GM18505 (cell line): ENCODE measurements at regions not wholly inside any gene's neighbourhood (a gene's known extent, or its start where the extent isn't known, plus 50 kb on each side); places are given as distances from the start of the nearest gene placed in this dataset.
"Not testable (repeated sequence)": the region's sequence is repeated elsewhere in the genome, so short reads cannot be mapped to it uniquely, and the experiment has no call there.

Experiments used
- ATAC-seq: cut with Tn5 transposase; IDR thresholded peaks from one replicate; pipeline ENCODE4 v1.9.1; 2021; ENCODE audit not compliant: unreplicated experiment
- POLR2A ChIP-seq: IDR thresholded peaks from 4 replicates; pipeline ENCODE4 v1.6.1; 2011; ENCODE audit warnings: borderline replicate concordance; ENCODE audit not compliant: insufficient read depth, insufficient read length; ENCODE audit errors: extremely low read depth

DNA sequence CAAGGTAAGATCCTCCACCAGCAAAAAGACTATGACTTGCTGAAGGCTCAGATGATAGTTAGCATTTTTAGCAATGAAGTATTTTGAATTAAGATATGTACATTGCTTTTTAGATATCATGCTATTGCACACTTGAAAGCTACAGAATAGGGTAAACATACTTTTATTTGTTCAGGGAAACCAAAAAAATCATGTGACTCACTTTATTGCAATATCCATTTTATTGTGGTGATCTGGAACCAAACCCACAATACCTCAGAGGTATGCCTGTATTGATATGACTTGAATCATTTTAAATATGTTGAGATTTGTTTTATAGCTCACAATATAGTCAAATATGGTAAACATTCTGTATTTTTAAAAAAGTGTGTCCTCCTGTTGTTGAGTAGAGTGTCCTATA is 96.1 kb downstream of the DIO3 start:
- no peak for TF ChIP-seq POLR2A
- no peak for ATAC-seq

DNA sequence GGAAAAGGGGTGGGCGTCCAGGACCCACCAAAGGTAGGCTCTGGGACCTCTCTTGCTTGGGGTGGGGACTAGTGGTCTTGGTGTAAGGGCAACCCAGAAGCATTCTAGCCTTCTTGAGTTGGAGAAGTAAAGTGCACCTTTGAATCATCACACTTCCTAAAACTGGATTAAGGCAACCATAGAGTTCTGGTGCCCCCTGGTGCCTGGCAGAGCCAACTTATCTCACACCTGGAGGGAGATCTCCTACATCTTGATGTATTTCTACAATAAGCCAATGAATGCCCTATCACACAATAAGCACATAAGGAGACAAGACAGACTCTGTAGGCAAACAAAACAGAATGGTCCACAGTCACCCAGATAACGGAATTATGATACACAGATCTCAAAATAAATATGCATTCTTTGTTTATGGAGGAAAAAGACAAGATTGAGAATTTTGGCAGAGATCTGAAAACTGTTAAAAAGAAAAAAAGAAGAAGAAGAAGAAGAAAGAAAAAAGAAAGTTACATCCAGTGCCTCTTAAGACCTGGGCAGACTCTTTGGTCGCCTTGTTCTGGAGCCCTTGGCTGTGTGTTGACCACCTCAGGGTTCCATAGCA is 95.9 kb upstream of the PPP2R5C start:
- no peak for ATAC-seq
- no peak for TF ChIP-seq POLR2A

DNA sequence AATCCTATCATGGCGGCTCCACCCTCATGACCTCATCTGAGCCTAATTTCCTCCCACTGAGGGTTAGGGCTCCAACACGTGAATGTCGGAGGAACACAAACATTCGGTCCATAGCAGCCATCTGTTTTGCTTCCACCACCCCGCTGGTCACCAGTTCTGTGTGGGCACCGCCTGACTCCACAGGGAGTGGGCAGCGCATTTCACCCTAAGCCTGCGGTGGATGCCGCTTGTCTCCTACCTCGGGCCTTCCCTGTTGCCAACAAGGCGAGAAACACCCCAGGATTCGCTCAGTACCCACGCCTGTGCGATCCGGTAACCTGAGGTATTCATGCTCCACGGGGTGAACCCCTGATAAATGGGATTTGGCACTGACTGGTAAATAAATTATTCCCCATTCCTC is 95.2 kb upstream of the PPP2R5C start:
- no peak for TF ChIP-seq POLR2A
- no peak for ATAC-seq

DNA sequence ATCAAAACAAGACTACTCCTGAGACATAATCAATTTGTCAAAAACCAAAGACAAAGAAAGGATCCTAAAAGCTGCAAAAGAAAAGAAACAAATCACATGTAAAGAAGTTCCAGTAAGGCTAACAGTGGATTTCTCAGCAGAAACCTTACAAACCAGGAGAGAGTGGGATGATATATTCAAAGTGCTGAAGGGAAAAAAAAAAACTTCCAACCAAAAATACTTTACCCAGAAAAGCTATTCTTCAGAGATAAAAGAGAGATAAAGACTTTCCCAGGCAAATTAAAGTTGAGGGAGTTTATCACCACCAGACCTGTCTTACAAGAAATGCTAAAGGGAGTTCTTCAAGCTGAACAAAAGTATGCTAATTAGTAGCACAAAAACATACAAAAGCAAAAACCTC is 91.9 kb upstream of the PPP2R5C start:
- no peak for TF ChIP-seq POLR2A
- no peak for ATAC-seq

DNA sequence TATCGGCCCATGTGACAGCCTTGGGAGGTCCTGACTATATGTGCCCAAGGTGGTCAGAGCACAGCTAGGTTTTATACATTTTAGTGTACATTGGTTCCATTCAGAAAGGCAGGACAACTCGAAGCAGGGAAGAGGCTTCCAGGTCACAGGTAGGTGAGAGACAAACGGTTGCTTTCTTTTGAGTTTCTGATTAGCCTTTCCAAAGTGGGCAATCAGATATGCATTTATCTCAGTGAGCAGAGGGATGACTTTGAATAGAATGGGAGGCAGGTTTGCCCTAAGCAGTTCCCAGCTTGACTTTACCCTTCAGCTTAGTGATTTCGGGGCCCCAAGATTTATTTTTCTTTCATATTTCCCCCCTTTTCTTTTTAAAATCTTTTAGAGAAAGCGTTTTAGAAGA is 87.6 kb upstream of the PPP2R5C start:
- TF ChIP-seq POLR2A: no peak
- no peak for ATAC-seq

DNA sequence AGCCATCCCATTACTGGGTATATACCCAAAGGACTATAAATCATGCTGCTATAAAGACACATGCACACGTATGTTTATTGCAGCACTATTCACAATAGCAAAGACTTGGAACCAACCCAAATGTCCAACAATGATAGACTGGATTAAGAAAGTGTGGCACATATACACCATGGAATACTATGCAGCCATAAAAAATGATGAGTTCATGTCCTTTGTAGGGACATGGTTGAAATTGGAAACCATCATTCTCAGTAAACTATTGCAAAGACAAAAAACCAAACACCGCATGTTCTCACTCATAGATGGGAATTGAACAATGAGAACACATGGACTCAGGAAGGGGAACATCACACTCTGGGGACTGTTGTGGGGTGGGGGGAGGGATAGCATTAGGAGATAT is 85.7 kb upstream of the PPP2R5C start:
- not testable (repeated sequence) for ATAC-seq

DNA sequence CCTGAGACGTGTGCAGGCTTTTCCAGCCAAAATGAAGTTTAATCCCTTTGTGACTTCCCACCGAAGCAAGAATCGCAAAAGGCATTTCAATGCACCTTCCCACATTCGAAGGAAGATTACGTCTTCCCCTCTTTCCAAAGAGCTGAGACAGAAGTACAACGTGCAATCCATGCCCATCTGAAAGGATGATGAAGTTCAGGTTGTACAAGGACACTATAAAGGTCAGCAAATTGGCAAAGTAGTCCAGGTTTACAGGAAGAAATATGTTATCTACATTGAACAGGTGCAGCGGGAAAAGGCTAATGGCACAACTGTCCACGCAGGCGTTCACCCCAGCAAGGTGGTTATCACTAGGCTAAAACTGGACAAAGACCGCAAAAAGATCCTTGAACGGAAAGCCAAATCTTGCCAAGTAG is 83.6 kb upstream of the PPP2R5C start:
- ATAC-seq: not testable (repeated sequence)

DNA sequence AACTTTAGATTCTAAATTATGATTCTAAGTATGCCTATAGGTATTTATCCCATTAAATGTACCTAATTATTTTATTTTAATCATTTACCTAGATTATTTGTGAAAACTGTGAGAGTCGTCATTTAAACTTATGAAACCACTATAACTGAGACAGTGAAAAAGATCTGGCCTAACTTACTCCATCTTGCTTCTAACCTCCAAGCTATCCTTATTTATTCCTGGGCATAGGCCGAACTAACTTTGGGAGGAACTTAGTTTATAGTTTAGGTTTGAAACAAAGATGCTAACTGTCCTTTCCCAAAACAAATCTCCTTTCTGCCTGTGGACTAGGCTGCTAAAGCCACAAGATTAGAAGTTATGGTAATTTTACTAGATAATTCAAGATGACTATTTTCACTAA is 79.7 kb upstream of the PPP2R5C start:
- ATAC-seq: no peak
- no peak for TF ChIP-seq POLR2A

DNA sequence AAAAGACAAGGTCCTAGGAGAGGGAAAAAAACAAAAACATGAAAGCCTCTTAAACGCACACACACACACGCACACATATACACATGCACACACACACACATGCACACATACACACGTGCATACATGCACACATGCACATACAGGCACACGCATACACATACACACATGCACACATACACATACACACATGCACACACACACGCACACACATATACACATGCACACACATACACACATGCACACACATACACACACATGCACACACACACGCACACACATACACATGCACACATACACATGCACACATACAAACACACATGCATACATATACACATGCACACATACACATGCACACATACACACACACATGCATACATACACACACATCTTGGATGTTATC is 78.1 kb upstream of the PPP2R5C start:
- no peak for TF ChIP-seq POLR2A

DNA sequence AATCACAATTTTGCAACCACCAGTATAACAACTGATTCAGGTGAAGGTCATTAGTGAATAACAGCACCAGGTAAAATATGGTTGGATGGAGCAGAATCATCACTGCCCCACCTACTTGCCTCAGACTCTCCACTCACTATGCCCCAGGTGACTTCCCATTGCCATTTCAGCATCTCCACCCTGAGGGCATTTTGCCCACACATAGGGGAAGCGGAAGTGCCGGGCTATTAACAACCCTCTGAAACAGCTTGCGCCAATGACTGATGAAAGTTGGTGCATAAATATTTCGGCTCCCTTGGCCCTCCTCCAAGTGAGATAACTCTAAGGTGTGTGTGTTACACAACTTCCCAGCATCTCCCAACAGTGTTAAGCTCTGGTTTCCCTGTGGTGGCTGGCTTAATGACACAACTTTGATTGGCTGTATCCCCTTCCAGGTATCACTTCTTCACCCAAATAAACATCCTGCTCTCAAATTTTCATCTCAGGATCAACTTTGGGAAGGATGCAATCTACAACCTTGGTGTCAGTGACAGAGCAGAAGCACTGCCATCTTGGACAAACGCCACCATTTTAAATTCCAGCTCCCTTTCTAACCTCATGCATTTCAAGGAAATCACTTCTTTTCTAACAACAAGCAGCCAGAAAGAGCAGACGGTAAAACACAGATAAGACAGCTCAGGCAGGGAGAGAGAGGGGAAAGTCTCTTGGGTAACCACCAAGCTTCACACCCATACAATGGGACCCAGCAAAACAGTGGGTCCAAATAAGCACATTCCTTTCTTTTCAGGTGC is 73.6 kb upstream of the PPP2R5C start:
- TF ChIP-seq POLR2A: no peak
- no peak for ATAC-seq

More for the DNA sequence above, 78.1 kb upstream of the PPP2R5C start:
- no peak for ATAC-seq

DNA sequence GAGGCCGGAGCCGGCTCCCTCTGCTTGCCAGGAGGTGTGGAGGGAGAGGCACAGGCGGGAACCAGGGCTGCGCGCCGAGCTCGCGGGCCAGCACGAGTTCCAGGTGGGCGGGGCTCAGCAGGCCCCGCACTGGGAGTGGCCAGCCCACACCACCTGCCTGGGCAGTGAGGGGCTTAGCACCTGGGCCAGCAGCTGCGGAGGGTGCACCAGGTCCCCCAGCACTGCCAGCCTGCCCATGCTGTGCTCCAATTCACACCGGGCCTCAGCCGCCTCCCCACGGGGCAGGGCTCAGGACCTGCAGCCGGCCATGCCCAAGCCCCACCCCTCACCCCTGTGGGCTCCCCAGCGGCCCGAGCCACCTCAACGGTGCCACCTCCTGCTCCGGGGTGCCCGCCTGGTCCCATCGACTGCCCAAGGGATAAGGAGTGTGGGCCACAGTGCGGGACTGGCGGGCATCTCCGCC is 72.4 kb upstream of the PPP2R5C start:
- no peak for TF ChIP-seq POLR2A
- no peak for ATAC-seq

DNA sequence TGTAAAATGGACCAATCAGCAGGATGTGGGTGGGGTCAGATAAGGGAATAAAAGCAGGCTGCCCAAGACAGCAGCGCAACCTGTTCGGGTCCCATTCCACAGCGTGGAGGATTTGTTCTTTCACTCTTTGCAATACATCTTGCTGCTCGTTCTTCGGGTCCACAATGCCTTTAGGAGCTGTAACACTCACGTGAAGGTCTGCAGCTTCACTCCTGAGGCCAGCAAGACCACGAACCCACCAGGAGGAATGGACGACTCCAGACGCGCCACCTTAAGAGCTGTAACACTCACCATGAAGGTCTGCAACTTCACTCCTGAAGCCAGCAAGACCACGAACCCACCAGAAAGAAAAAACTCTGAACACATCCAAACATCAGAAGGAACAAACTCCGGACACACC is 71.5 kb upstream of the PPP2R5C start:
- ATAC-seq: not testable (repeated sequence)

DNA sequence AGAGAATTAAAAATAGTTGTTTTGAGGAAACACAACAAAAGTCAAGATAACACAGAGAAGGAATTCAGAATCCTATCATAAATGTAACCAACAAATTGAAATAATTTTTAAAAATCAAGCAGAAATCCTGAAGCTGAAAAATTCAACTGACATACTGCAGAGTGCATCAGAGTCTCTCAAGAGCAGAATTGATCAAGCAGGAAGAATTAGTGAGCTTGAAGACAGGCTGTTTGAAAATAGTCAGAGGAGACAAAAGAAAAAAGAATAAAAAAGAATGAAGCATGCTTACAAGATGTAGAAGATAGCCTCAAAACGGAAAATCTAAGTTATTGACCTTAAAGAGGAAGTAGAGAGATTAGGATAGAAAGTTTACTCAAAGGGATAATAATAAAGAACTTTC is 65.8 kb upstream of the PPP2R5C start:
- no peak for TF ChIP-seq POLR2A
- ATAC-seq: no peak

DNA sequence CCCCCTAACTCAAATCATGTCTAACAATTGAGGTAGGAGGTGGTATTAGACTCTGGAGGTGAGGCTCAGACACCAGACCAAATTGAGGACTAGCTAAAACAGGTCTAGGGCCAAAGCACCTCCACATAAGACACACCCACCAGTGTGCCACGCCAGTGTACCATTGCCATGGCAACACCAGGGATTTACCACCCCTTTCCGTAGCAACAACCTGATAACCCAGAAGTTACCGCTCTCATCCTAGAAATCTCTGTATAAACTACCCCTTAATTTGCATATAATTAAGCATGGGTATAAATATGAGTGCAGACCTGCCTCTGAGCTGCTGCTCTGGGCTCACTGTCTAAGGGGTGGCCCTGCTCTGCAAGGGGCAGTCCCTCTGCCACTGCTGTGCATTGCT is 57.4 kb upstream of the PPP2R5C start:
- TF ChIP-seq POLR2A: no peak
- ATAC-seq: no peak

DNA sequence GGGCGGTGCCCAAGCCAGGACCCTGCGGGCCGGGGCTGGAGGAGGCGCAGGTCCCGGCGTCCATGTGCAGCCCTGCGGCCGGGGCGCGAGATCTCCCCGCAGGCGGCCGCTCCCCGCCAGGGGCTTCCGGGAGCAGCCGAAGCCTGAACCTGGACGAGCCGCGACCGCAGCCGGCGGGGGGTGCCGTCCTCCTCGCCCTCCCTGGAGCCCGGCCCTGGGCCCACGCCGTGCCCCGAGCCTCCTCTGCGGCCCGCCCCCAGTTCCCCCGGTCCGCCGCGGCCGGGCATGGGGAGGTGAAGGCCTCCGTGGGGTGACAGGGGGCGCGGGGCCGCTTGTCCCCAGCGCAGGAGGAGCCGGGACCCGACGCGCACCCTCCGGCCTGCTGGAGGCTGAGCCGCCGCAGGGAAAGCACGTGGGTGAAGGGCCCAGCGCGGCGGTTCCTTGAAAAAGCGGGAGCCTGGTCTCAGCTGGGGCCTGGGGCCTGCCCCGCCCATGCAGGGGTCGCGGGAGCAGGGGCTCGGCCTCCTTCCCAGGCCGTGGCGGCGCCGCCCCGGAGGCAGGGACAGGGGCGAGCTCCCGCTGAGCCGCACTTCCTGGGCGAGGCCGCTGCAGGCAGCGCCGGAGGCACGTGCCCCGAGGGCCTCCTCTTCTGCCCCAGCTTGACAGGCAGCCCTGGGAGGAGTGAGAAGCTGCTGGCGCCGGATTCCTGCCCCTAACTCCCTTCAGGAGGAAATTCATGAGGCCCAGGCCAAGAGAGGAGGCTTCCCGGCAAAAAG is 55.6 kb upstream of the PPP2R5C start:
- no peak for ATAC-seq
- TF ChIP-seq POLR2A: no peak
